Left renal cortex interstitium (tissue), 4 donors: ENCODE measurements at regions not wholly inside any gene's neighbourhood (a gene's known extent, or its start where the extent isn't known, plus 50 kb on each side); places are given as distances from the start of the nearest gene placed in this dataset.

Source experiments
- DNase-seq, 4 donors: peaks; one replicate each; pipeline ENCODE4 v3.0.0-alpha.2; 2013; ENCODE audit warnings: low read depth in 4 of 4, low spot score in 2 of 4, missing footprints in 1 of 4

DNA sequence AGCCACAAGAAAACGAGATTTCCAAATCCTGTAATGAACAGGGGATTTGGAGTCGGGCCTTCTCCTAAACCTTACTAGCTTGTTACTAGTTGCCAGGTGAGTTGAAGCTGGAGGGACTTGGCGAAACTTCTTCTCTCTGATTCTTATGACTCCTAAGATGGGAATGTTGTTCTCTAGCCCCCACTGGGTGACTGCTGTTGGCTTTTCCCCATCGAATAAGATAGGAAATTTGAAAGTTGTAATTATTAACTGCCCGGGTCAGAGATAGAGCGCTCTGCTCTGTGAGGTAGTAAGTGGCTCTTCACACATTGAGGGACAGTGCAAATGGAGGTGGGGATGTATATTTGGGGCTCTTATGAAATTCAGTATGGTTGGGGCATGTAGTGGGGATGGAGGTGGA, 111.2 kb upstream of the MBNL2 start:
- DNase-seq, result no peak

DNA sequence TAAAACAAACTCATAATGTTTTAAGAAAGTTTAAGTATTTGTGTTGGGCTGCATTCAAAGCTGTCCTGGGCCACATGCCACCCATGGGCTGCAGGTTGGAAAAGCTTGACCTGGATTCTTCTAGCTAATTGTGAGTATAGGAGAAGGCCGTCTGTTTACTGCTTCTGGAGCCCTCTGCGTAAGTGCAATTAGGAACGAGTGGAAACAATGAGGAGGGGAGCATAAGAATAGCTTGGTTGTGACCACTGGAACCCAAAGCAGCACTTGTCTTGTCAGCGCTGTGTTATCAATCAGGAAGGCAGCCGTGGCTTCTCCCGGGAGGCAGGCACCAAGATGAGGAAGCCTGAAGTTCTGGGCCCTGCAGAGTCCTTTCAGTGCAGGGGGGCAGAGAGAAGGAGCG, 110.4 kb upstream of the MBNL2 start:
- DNase-seq, result no peak

- DNase-seq, result peak in 1 of 4 donors; percentile 19
Measured at GRCh38 chr13:97112446-97113152, 109.5 kb upstream of the MBNL2 start.

DNA sequence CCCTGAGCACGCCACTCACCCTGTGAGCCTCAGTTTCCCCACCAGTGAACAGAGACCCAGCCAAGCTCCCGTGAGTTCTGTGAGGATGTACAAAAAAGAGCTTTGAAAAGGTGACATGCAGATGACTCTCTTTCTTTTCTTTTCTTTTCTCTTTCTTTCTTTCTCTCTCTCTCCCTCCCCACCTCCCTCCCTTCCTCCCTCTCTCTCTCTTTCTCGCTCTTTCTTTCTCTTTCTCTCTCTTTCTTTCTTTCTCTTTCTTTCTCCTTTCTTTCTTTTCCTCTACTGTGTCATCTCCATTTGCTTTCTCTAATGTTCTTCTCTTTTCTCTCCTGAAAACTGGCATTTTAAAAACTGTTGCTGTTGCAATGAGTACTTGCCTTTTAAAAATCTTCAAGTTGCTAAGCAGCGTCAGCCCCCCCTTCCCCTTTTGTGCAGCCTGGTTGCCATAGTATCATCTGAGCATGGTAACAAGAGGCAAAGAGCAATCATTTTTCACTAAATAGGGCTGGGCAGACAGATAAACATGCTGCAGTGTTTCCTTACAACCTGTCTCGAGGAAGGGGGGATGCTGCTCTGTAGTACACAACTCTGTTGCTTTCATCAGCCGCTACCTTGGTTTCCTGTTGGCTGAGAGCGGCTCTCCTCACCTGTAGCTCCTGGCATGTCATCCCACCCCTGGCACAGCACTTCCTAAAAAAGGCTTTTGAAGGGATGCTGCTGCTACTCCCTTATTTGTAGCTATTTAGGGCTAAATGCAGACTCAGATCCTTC, 108.7 kb upstream of the MBNL2 start:
- DNase-seq, result no peak

- DNase-seq, result no peak
Measured at GRCh38 chr13:97114651-97115050, 107.5 kb upstream of the MBNL2 start.

GRCh38 chr13:97116754-97117153, 105.4 kb upstream of the MBNL2 start:
- DNase-seq, result no peak

- DNase-seq, result no peak
Measured at GRCh38 chr13:97117388-97117910, 104.7 kb upstream of the MBNL2 start.

- no peak for DNase-seq
Measured at GRCh38 chr13:97119943-97120342, 102.2 kb upstream of the MBNL2 start.

GRCh38 chr13:97120346-97120745, 101.8 kb upstream of the MBNL2 start:
- DNase-seq, result no peak

- no peak for DNase-seq
Measured at GRCh38 chr13:97120976-97121375, 101.2 kb upstream of the MBNL2 start.

- no peak for DNase-seq
Measured at GRCh38 chr13:97121894-97122293, 100.2 kb upstream of the MBNL2 start.

GRCh38 chr13:97122381-97122996, 99.6 kb upstream of the MBNL2 start:
- DNase-seq, result no peak

DNA sequence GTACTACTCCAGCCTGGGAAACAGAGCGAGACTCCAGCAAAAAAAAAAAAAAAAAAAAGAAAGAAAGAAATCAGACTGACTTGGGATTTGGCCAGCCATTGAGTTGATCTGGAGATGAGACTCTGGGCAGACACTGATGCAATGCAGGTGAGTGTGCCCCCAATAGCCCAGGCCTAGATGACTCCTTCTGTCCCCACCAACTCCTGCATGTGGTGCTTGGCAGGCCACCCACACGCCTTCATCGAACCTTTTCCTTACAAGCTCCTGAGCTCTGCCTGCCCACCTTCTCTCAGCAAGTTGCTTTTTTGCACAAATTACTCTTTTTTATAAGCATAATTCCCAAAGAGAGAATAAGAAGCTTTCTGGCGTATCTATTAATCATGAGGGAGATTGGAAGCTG, 97.9 kb upstream of the MBNL2 start:
- DNase-seq, result no peak

DNA sequence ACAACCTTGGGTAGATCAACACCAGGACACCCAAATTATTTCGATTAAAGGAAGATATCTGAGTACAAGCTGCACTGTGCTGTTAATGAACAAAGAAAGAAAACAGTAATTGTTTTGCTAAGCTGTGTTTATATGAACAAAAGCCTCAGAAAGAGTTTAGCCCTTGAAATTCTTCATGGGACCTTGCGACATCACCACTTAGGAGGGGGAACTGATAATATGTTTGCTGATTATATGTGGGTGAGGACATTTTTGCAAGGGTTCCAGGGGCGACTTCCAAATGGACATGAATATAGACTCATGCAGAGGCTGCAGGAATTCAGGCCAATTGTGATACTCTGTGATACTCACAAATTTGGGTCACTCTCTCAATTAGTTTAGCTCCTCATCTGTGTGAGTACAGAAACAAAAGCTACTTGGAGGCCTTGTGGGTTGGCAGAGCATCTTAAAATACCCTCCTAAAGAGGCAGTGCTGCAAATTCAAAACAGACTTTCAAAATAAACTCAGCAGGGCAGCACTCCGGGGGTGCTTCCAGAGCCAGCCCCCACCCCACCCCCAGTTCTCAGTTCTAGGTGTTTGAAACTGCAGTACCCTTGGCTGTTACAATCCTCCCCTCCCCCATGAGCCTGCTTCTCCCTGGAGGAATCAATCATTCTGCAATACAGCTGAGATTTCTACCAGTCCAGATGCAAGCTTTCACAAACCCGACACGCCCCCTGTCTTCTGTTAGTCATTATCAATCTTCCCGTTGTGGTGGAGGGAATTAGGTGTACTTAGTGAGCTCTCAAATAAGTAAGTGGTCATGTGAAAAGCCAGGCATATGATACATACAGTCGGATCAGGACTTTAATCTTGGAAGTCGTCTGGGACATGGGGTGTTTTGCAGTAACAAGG, 97.0 kb upstream of the MBNL2 start:
- peak in 2 of 4 donors; percentile 48 to 66 for DNase-seq

DNA sequence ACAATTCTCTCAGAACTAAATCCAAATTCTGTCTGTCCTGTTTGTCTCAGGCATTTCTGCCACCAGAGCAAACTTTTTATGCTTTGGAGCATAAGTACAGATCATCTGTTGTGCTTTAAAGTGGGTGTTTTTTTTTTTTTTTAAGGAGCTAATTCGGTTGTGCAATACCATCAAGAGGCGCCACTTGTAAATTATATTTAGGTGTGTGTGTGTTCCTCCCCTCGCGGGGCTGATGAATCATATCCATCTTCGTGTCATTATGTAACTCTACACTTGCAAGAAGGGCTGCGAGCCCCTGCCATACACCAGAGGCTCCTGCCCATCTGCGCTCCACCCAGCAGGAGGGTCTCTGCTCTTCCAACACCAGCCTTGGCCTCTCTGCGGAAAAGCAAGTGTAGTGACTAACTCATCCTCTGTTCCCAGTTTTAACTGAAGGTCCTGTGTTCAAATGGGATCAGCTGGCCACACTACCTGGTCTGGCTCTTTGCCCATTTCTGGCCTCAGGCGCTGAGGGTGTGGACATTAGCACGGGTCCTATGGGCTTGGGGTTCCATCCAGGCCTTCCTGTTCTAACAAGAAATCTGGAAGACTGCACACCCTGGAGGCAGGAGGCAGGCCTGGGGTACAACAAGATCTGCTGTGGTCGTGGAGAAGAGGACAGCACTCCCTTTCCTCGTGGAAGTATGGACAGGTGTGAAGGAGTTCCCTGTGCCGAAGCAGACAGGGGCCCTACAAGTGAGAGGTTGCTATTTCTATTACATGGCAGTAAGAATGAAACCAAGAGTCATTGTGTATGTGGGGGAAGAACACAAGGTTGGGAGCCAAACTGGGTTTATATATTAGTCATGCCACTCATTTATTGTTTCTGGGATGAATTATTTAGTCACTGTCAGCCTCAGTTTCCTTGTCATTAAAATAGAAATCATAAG, 96.1 kb upstream of the MBNL2 start:
- no peak for DNase-seq

- no peak for DNase-seq
Measured at GRCh38 chr13:97127842-97128241, 94.3 kb upstream of the MBNL2 start.

DNA sequence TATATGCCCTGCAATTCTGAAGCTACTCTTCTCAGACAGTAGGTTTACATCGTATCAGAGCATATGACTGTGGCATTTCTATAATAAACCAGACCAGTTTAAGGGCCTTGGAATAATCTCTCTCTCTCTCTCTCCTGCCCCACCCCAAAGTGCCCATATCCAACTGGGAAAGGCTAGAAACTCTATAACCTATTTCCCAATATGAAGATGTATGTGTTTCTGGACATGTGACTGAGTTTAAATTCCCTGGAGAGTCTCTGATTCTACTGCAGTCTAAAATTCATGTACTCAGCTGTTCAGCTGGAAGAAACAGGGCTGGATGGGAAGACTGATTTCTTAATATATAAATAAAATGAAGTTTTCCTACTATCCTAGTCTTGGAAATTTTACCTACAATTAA, 91.9 kb upstream of the MBNL2 start:
- no peak for DNase-seq

DNA sequence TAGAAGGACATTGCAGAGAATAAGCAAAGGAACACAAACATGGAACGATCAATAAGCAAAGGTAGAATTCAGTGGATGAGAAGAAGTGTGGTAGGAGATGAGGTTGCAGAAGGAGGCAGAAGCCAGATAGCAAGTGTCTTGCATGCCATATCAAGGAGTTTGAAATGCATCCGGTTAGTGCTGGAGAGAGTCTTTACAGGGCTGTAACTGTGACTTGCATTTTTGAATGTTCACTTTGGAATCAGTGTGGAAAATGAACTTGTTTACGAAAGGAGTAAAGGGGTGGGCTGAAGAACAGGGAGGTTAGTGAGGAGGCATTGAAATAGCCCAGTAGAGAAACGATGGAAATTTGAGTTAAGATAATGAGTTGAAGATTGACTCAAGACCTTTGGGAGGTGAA, 90.7 kb upstream of the MBNL2 start:
- no peak for DNase-seq

DNA sequence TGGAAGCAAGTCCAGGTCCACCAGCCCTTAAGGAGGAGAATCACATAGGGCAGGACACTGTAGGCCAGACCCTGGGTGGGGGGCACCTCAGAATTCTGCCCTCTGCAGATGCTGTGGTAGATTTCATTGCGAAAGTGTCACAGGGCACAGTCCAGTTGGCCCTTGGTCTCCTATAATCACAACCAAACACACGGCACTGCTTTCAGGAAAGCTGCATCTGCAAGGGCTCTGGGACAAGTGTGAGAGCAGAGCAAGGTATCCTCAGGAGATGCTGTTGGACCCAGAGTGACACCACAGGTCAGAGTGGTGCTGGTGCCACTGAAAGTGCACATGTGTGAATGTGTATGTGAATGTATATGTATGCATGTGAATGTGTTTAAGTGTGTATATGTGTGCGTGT, 88.6 kb upstream of the MBNL2 start:
- no peak for DNase-seq

- no peak for DNase-seq
Measured at GRCh38 chr13:97133955-97134354, 88.2 kb upstream of the MBNL2 start.
